ENCODE measurements at regions not wholly inside any gene's neighbourhood (a gene's known extent, or its start where the extent isn't known, plus 50 kb on each side); places are given as distances from the start of the nearest gene placed in this dataset.

DNA sequence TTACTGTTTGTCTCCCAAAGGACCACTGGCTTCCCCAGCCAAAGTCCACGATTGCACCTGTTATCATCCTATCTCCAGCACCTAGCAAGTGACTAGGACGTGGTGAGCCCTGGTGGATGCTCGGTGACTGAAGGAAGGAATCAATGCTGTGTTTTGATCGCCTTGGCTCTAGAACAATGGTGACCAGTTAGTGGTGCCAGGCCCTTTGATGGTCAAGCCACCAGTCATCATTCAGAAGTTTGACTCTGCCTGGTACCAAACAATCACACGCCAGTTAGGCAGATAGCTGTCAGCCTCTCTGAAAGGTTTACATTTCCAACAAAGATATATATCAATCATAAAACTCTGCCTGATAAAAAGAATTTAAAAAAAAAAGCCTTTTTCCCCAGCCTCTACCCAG is 244.1 kb downstream of the SH3BP4 start:
- TF ChIP-seq, protein P1, sequence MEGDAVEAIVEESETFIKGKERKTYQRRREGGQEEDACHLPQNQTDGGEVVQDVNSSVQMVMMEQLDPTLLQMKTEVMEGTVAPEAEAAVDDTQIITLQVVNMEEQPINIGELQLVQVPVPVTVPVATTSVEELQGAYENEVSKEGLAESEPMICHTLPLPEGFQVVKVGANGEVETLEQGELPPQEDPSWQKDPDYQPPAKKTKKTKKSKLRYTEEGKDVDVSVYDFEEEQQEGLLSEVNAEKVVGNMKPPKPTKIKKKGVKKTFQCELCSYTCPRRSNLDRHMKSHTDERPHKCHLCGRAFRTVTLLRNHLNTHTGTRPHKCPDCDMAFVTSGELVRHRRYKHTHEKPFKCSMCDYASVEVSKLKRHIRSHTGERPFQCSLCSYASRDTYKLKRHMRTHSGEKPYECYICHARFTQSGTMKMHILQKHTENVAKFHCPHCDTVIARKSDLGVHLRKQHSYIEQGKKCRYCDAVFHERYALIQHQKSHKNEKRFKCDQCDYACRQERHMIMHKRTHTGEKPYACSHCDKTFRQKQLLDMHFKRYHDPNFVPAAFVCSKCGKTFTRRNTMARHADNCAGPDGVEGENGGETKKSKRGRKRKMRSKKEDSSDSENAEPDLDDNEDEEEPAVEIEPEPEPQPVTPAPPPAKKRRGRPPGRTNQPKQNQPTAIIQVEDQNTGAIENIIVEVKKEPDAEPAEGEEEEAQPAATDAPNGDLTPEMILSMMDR (IDR thresholded peaks at IDR 0.05) = no peak
- TF ChIP-seq POLR2A (IDR thresholded peaks at IDR 0.05) = no peak
